HG03520 (cell line): ENCODE measurements at regions not wholly inside any gene's neighbourhood (a gene's known extent, or its start where the extent isn't known, plus 50 kb on each side); places are given as distances from the start of the nearest gene placed in this dataset.

Experiments
- ATAC-seq: cut with Tn5 transposase; IDR thresholded peaks from one replicate; pipeline ENCODE4 v1.9.1; 2021; ENCODE audit warnings: mild to moderate bottlenecking, moderate library complexity; ENCODE audit not compliant: unreplicated experiment

GRCh38 chr10:4503076-4503475 lies 322.9 kb upstream of the AKR1E2 start:
- no peak for ATAC-seq

- ATAC-seq, result no peak
These were observed 324.7 kb upstream of the AKR1E2 start for GRCh38 chr10:4501306-4501705.

GRCh38 chr10:4498711-4499251 lies 327.2 kb upstream of the AKR1E2 start:
- no peak for ATAC-seq

GRCh38 chr10:4494551-4494950 lies 331.5 kb upstream of the AKR1E2 start:
- ATAC-seq, result no peak

- ATAC-seq, result no peak
These were observed 333.8 kb upstream of the AKR1E2 start for GRCh38 chr10:4492202-4492601.

- ATAC-seq, result no peak
These were observed 337.1 kb upstream of the AKR1E2 start for GRCh38 chr10:4488904-4489303.

- no peak for ATAC-seq
These were observed 340.4 kb upstream of the AKR1E2 start for GRCh38 chr10:4485636-4486035.

- ATAC-seq, result no peak
These were observed 342.2 kb upstream of the AKR1E2 start for GRCh38 chr10:4483811-4484210.

- no peak for ATAC-seq
These were observed 343.3 kb upstream of the AKR1E2 start for GRCh38 chr10:4482659-4483058.

- ATAC-seq, result no peak
These were observed 344.8 kb upstream of the AKR1E2 start for GRCh38 chr10:4481192-4481591.

- ATAC-seq, result no peak
These were observed 346.7 kb upstream of the AKR1E2 start for GRCh38 chr10:4479342-4479741.

GRCh38 chr10:4477664-4478063 lies 348.3 kb upstream of the AKR1E2 start:
- ATAC-seq, result no peak

- ATAC-seq, result no peak
These were observed 350.0 kb upstream of the AKR1E2 start for GRCh38 chr10:4475827-4476490.

GRCh38 chr10:4474829-4475228 lies 351.2 kb upstream of the AKR1E2 start:
- ATAC-seq, result no peak

- no peak for ATAC-seq
These were observed 352.0 kb upstream of the AKR1E2 start for GRCh38 chr10:4473977-4474376.

GRCh38 chr10:4472190-4472904 lies 353.7 kb upstream of the AKR1E2 start:
- ATAC-seq, result no peak

GRCh38 chr10:4470231-4470835 lies 355.7 kb upstream of the AKR1E2 start:
- ATAC-seq, result no peak

GRCh38 chr10:4467481-4467880 lies 358.5 kb upstream of the AKR1E2 start:
- ATAC-seq, result no peak

- no peak for ATAC-seq
These were observed 365.7 kb upstream of the AKR1E2 start for GRCh38 chr10:4460267-4460666.

GRCh38 chr10:4459531-4459930 lies 366.5 kb upstream of the AKR1E2 start:
- ATAC-seq, result no peak

- ATAC-seq, result no peak
These were observed 368.4 kb upstream of the AKR1E2 start for GRCh38 chr10:4457597-4457996.

- ATAC-seq, result no peak
These were observed 369.2 kb upstream of the AKR1E2 start for GRCh38 chr10:4456776-4457175.
